ENCODE measurements at regions not wholly inside any gene's neighbourhood (a gene's known extent, or its start where the extent isn't known, plus 50 kb on each side); places are given as distances from the start of the nearest gene placed in this dataset.

GRCh38 chr9:21564175-21564574 lies 82.1 kb upstream of the IFNE start:
- no peaks in the 10 kb centered on the region for H3K36me3 ChIP-seq (ENCODE audit: control insufficient read depth in 2 of 3, insufficient read depth in 3 of 3, low read length in 3 of 3)
- H3K27me3 ChIP-seq (ENCODE audit: control insufficient read depth, insufficient read depth, low read length): peaks cover 2% of the 10 kb centered on the region
- FAIRE-seq (no peak), DNase-seq (no peak)
- intact Hi-C loops (cut with DNase I): no loop called here
- TF ChIP-seq CTCF (IDR thresholded peaks at IDR 0.05; ENCODE audit: borderline replicate concordance, extremely low read depth, insufficient read depth): no peak
- H3K27ac ChIP-seq (ENCODE audit: low read depth in 2 of 2, low read length in 2 of 2): no peak overlapping the region
- no peak overlapping the region for H3K9ac ChIP-seq (ENCODE audit: low read length in 3 of 3)
- peaks cover 0 to 2% (median 0%) of the 10 kb centered on the region in 3 donors for H3K4me1 ChIP-seq (ENCODE audit: control insufficient read depth in 2 of 3, insufficient read depth in 2 of 3, low read depth in 1 of 3, low read length in 3 of 3)
- no peaks in the 10 kb centered on the region for H3K9me3 ChIP-seq (ENCODE audit: control insufficient read depth in 2 of 3, insufficient read depth in 1 of 3, low read length in 3 of 3)
- H3K4me3 ChIP-seq (ENCODE audit: low read length in 3 of 3): no peak overlapping the region

- FAIRE-seq: no peak
- Histone ChIP-seq H3K36me3 (ENCODE audit: control insufficient read depth in 2 of 3, insufficient read depth in 3 of 3, low read length in 3 of 3) (no peaks in the 10 kb centered on the region), H3K9ac (ENCODE audit: low read length in 3 of 3) (no peak overlapping the region), H3K4me3 (ENCODE audit: low read length in 3 of 3) (no peak overlapping the region), H3K27me3 (ENCODE audit: control insufficient read depth, insufficient read depth, low read length) (no peaks in the 10 kb centered on the region), H3K27ac (ENCODE audit: low read depth in 2 of 2, low read length in 2 of 2) (no peak overlapping the region), H3K9me3 (ENCODE audit: control insufficient read depth in 2 of 3, insufficient read depth in 1 of 3, low read length in 3 of 3) (no peaks in the 10 kb centered on the region), H3K4me1 (ENCODE audit: control insufficient read depth in 2 of 3, insufficient read depth in 2 of 3, low read depth in 1 of 3, low read length in 3 of 3) (no peaks in the 10 kb centered on the region)
- intact Hi-C loops (cut with DNase I): no loop called here
- no peak for DNase-seq
- no peak for TF ChIP-seq CTCF (IDR thresholded peaks at IDR 0.05; ENCODE audit: borderline replicate concordance, extremely low read depth, insufficient read depth)
These were observed 83.0 kb upstream of the IFNE start for GRCh38 chr9:21565155-21565554.

DNA sequence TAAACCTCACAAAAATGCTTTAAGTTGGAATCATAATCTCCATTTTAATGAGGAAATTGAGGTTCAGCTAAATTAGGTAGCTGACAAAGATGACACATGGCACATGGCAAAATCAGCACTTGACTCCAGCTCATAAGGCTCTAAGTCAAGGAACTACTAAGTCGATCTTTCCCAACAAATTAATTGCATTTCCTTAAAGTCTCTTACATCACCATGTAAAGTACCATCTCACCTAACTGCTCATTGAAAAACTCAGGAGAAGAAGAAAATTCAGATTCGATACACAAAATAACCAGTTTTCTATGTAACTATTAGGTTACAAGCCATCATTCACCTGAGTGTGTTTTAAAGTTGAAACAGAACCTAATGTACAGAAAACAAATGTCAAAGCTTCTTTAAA lies 85.8 kb upstream of the IFNE start:
- H3K9ac ChIP-seq (ENCODE audit: low read length in 3 of 3): no peak overlapping the region
- H3K36me3 ChIP-seq (ENCODE audit: control insufficient read depth in 2 of 3, insufficient read depth in 3 of 3, low read length in 3 of 3): no peaks in the 10 kb centered on the region
- DNase-seq (no peak), FAIRE-seq (no peak)
- H3K9me3 ChIP-seq (ENCODE audit: control insufficient read depth in 2 of 3, insufficient read depth in 1 of 3, low read length in 3 of 3): no peaks in the 10 kb centered on the region
- no peaks in the 10 kb centered on the region for H3K27me3 ChIP-seq (ENCODE audit: control insufficient read depth, insufficient read depth, low read length)
- no peak for TF ChIP-seq CTCF (IDR thresholded peaks at IDR 0.05; ENCODE audit: borderline replicate concordance, extremely low read depth, insufficient read depth)
- no peak overlapping the region for H3K4me3 ChIP-seq (ENCODE audit: low read length in 3 of 3)
- H3K27ac ChIP-seq (ENCODE audit: low read depth in 2 of 2, low read length in 2 of 2): no peak overlapping the region
- intact Hi-C loops (cut with DNase I): no loop called here
- no peaks in the 10 kb centered on the region for H3K4me1 ChIP-seq (ENCODE audit: control insufficient read depth in 2 of 3, insufficient read depth in 2 of 3, low read depth in 1 of 3, low read length in 3 of 3)

DNA sequence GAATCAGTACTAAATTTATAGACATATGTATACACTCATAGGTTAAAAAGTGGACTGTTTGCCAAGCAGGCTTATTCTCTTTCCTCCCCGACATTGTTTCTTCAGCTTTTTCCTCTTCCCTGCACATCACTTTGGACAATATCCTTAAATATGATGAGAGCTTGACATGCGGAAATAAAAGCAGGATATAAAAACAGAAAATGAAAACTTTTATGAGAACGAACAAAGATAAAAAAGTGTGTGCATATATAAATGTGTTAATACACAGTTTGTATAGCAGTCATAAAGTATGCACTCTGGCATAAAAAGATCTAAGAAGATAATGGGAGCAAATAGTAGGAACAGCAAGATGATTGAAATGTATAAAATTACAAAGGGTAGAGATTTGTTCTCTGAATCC lies 86.4 kb upstream of the IFNE start:
- Histone ChIP-seq H3K9me3 (ENCODE audit: control insufficient read depth in 2 of 3, insufficient read depth in 1 of 3, low read length in 3 of 3) (no peaks in the 10 kb centered on the region), H3K4me1 (ENCODE audit: control insufficient read depth in 2 of 3, insufficient read depth in 2 of 3, low read depth in 1 of 3, low read length in 3 of 3) (no peaks in the 10 kb centered on the region), H3K4me3 (ENCODE audit: low read length in 3 of 3) (no peak overlapping the region), H3K27ac (ENCODE audit: low read depth in 2 of 2, low read length in 2 of 2) (no peak overlapping the region), H3K27me3 (ENCODE audit: control insufficient read depth, insufficient read depth, low read length) (no peaks in the 10 kb centered on the region), H3K36me3 (ENCODE audit: control insufficient read depth in 2 of 3, insufficient read depth in 3 of 3, low read length in 3 of 3) (no peaks in the 10 kb centered on the region), H3K9ac (ENCODE audit: low read length in 3 of 3) (no peak overlapping the region)
- no peak for TF ChIP-seq CTCF (IDR thresholded peaks at IDR 0.05; ENCODE audit: borderline replicate concordance, extremely low read depth, insufficient read depth)
- FAIRE-seq (no peak), DNase-seq (no peak)
- intact Hi-C loops (cut with DNase I): no loop called here

All from kidney (tissue), 13 donors.